ENCODE measurements at regions not wholly inside any gene's neighbourhood (a gene's known extent, or its start where the extent isn't known, plus 50 kb on each side); places are given as distances from the start of the nearest gene placed in this dataset.

- H3K9me3 ChIP-seq (ENCODE audit: low read depth, low read length): no peaks in the 10 kb centered on the region
- peaks cover 11% of the 10 kb centered on the region for H3K4me1 ChIP-seq (ENCODE audit: insufficient read depth, low read length)
- no peak overlapping the region for H3K27ac ChIP-seq (ENCODE audit: low read depth, low read length)
- H3K36me3 ChIP-seq (ENCODE audit: insufficient read depth, low read length): no peaks in the 10 kb centered on the region
- no peak overlapping the region for H3K4me3 ChIP-seq (ENCODE audit: insufficient read depth, low read length)
- TF ChIP-seq, protein P1, sequence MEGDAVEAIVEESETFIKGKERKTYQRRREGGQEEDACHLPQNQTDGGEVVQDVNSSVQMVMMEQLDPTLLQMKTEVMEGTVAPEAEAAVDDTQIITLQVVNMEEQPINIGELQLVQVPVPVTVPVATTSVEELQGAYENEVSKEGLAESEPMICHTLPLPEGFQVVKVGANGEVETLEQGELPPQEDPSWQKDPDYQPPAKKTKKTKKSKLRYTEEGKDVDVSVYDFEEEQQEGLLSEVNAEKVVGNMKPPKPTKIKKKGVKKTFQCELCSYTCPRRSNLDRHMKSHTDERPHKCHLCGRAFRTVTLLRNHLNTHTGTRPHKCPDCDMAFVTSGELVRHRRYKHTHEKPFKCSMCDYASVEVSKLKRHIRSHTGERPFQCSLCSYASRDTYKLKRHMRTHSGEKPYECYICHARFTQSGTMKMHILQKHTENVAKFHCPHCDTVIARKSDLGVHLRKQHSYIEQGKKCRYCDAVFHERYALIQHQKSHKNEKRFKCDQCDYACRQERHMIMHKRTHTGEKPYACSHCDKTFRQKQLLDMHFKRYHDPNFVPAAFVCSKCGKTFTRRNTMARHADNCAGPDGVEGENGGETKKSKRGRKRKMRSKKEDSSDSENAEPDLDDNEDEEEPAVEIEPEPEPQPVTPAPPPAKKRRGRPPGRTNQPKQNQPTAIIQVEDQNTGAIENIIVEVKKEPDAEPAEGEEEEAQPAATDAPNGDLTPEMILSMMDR (IDR thresholded peaks at IDR 0.05; ENCODE audit: extremely low read depth, low read depth, low read length): no peak
- H3K4me2 ChIP-seq (ENCODE audit: insufficient read depth, low read length): no peak overlapping the region
- H3K27me3 ChIP-seq (ENCODE audit: insufficient read depth, low read length): no peaks in the 10 kb centered on the region
- no peak overlapping the region for H2AFZ ChIP-seq (ENCODE audit: low read length)
- DNase-seq (ENCODE audit: insufficient read length, low spot score, missing footprints): no peak
- H3K79me2 ChIP-seq (ENCODE audit: insufficient read depth, low read length): no peaks in the 10 kb centered on the region
- no peaks in the 10 kb centered on the region for H4K20me1 ChIP-seq (ENCODE audit: insufficient read depth, low read length)
These were observed 1793.8 kb upstream of the PCDH20 start for GRCh38 chr13:63209330-63210017.

- Histone ChIP-seq H4K20me1 (ENCODE audit: insufficient read depth, low read length) (no peaks in the 10 kb centered on the region), H3K4me3 (ENCODE audit: insufficient read depth, low read length) (no peak overlapping the region), H3K27me3 (ENCODE audit: insufficient read depth, low read length) (no peaks in the 10 kb centered on the region), H3K79me2 (ENCODE audit: insufficient read depth, low read length) (no peaks in the 10 kb centered on the region), H3K36me3 (ENCODE audit: insufficient read depth, low read length) (no peaks in the 10 kb centered on the region), H3K9me3 (ENCODE audit: low read depth, low read length) (no peaks in the 10 kb centered on the region), H3K4me2 (ENCODE audit: insufficient read depth, low read length) (peak overlapping the region; percentile 21), H2AFZ (ENCODE audit: low read length) (peak overlapping the region; percentile 75), H3K27ac (ENCODE audit: low read depth, low read length) (no peak overlapping the region), H3K4me1 (ENCODE audit: insufficient read depth, low read length) (peaks cover 11% of the 10 kb centered on the region)
- DNase-seq (ENCODE audit: insufficient read length, low spot score, missing footprints): peak; percentile 18
- TF ChIP-seq, protein P1 (IDR thresholded peaks at IDR 0.05; ENCODE audit: extremely low read depth, low read depth, low read length): no peak
These were observed 1793.2 kb upstream of the PCDH20 start for GRCh38 chr13:63208826-63209225.

GRCh38 chr13:63206461-63206860 lies 1790.8 kb upstream of the PCDH20 start:
- peaks cover 11% of the 10 kb centered on the region for H3K4me1 ChIP-seq (ENCODE audit: insufficient read depth, low read length)
- H3K27ac ChIP-seq (ENCODE audit: low read depth, low read length): no peak overlapping the region
- no peak overlapping the region for H2AFZ ChIP-seq (ENCODE audit: low read length)
- no peak overlapping the region for H3K4me3 ChIP-seq (ENCODE audit: insufficient read depth, low read length)
- no peaks in the 10 kb centered on the region for H3K27me3 ChIP-seq (ENCODE audit: insufficient read depth, low read length)
- no peaks in the 10 kb centered on the region for H3K9me3 ChIP-seq (ENCODE audit: low read depth, low read length)
- TF ChIP-seq, protein P1 (IDR thresholded peaks at IDR 0.05; ENCODE audit: extremely low read depth, low read depth, low read length): no peak
- no peak overlapping the region for H3K4me2 ChIP-seq (ENCODE audit: insufficient read depth, low read length)
- H3K36me3 ChIP-seq (ENCODE audit: insufficient read depth, low read length): no peaks in the 10 kb centered on the region
- no peaks in the 10 kb centered on the region for H4K20me1 ChIP-seq (ENCODE audit: insufficient read depth, low read length)
- H3K79me2 ChIP-seq (ENCODE audit: insufficient read depth, low read length): no peaks in the 10 kb centered on the region
- DNase-seq (ENCODE audit: insufficient read length, low spot score, missing footprints): no peak

- Histone ChIP-seq H3K4me2 (ENCODE audit: insufficient read depth, low read length) (no peak overlapping the region), H3K9me3 (ENCODE audit: low read depth, low read length) (no peaks in the 10 kb centered on the region), H4K20me1 (ENCODE audit: insufficient read depth, low read length) (no peaks in the 10 kb centered on the region), H3K79me2 (ENCODE audit: insufficient read depth, low read length) (no peaks in the 10 kb centered on the region), H3K4me1 (ENCODE audit: insufficient read depth, low read length) (no peaks in the 10 kb centered on the region), H3K27ac (ENCODE audit: low read depth, low read length) (no peak overlapping the region), H3K4me3 (ENCODE audit: insufficient read depth, low read length) (no peak overlapping the region), H3K36me3 (ENCODE audit: insufficient read depth, low read length) (no peaks in the 10 kb centered on the region), H3K27me3 (ENCODE audit: insufficient read depth, low read length) (no peaks in the 10 kb centered on the region), H2AFZ (ENCODE audit: low read length) (no peak overlapping the region)
- no peak for DNase-seq (ENCODE audit: insufficient read length, low spot score, missing footprints)
- TF ChIP-seq, protein P1 (IDR thresholded peaks at IDR 0.05; ENCODE audit: extremely low read depth, low read depth, low read length): no peak
These were observed 1785.8 kb upstream of the PCDH20 start for GRCh38 chr13:63201493-63201892.

All from osteoblast (primary cell).